H9 (cell line): ENCODE measurements at regions not wholly inside any gene's neighbourhood (a gene's known extent, or its start where the extent isn't known, plus 50 kb on each side); places are given as distances from the start of the nearest gene placed in this dataset.

Experiments used
- DNase-seq: peaks from one replicate; pipeline ENCODE4 v3.0.0-alpha.2; 2017
- H2AFZ ChIP-seq: one replicate; pipeline ENCODE4 v1.6.1; 2013; ENCODE audit warnings: mild to moderate bottlenecking, low read length, control low read depth, moderate library complexity
- H2AK5ac ChIP-seq: 2 replicates; pipeline ENCODE4 v1.6.1; 2013; ENCODE audit warnings: low read length, control low read depth, mixed read lengths; ENCODE audit not compliant: insufficient read length
- H2BK120ac ChIP-seq: one replicate; pipeline ENCODE4 v1.6.1; 2013; ENCODE audit warnings: low read depth, mild to moderate bottlenecking, low read length, control low read depth, inconsistent platforms; ENCODE audit not compliant: poor library complexity, severe bottlenecking
- H2BK12ac ChIP-seq: 2 replicates; pipeline ENCODE4 v1.6.1; 2013; ENCODE audit warnings: low read length, control low read depth, mixed read lengths, low read depth; ENCODE audit not compliant: insufficient read length
- H2BK15ac ChIP-seq: 2 replicates; pipeline ENCODE4 v1.6.1; 2013; ENCODE audit warnings: low read depth, low read length, control low read depth
- H2BK20ac ChIP-seq: one replicate; pipeline ENCODE4 v1.6.1; 2013; ENCODE audit warnings: low read depth, mild to moderate bottlenecking, low read length, control low read depth, inconsistent platforms; ENCODE audit not compliant: poor library complexity, severe bottlenecking
- H2BK5ac ChIP-seq: 2 replicates; pipeline ENCODE4 v1.6.1; 2013; ENCODE audit warnings: low read length, control low read depth, mixed read lengths; ENCODE audit not compliant: insufficient read length
- H3K14ac ChIP-seq: 2 replicates; pipeline ENCODE4 v1.6.1; 2013; ENCODE audit warnings: low read length, control low read depth; ENCODE audit not compliant: insufficient read depth
- H3K18ac ChIP-seq: 2 replicates; pipeline ENCODE4 v1.6.1; 2013; ENCODE audit warnings: low read depth, mild to moderate bottlenecking, mixed read lengths, low read length, control low read depth; ENCODE audit not compliant: insufficient read length
- H3K23ac ChIP-seq: 2 replicates; pipeline ENCODE4 v1.6.1; 2013; ENCODE audit warnings: low read length, control low read depth, mixed read lengths, low read depth; ENCODE audit not compliant: insufficient read length
- H3K23me2 ChIP-seq: 2 replicates; pipeline ENCODE4 v1.6.1; 2013; ENCODE audit warnings: low read depth, mild to moderate bottlenecking, mixed read lengths, low read length, control low read depth; ENCODE audit not compliant: insufficient read length, poor library complexity, severe bottlenecking
- H3K27ac ChIP-seq: 2 replicates; pipeline ENCODE4 v1.5.1; 2013; ENCODE audit warnings: low read length, control low read depth, mixed read lengths, low read depth; ENCODE audit not compliant: insufficient read length
- H3K27me3 ChIP-seq: 2 replicates; pipeline ENCODE4 v1.6.1; 2013; ENCODE audit warnings: low read length, control low read depth, inconsistent platforms; ENCODE audit not compliant: insufficient read depth
- H3K4ac ChIP-seq: 2 replicates; pipeline ENCODE4 v1.6.1; 2013; ENCODE audit warnings: low read depth, mild to moderate bottlenecking, control low read depth, inconsistent platforms, low read length, moderate library complexity
- H3K4me1 ChIP-seq: 2 replicates; pipeline ENCODE4 v1.6.1; 2013; ENCODE audit warnings: low read length, control low read depth, inconsistent platforms; ENCODE audit not compliant: insufficient read depth
- H3K4me2 ChIP-seq: 2 replicates; pipeline ENCODE4 v1.6.1; 2013; ENCODE audit warnings: low read length, control low read depth, mixed read lengths; ENCODE audit not compliant: insufficient read length, insufficient read depth
- H3K56ac ChIP-seq: 2 replicates; pipeline ENCODE4 v1.6.1; 2013; ENCODE audit warnings: low read depth, mild to moderate bottlenecking, mixed read lengths, low read length, control low read depth; ENCODE audit not compliant: insufficient read length
- H3K79me1 ChIP-seq: 2 replicates; pipeline ENCODE4 v1.6.1; 2013; ENCODE audit warnings: low read depth, mild to moderate bottlenecking, moderate library complexity, low read length, control low read depth, inconsistent platforms; ENCODE audit not compliant: insufficient read depth, poor library complexity, severe bottlenecking
- H3K79me2 ChIP-seq: 2 replicates; pipeline ENCODE4 v1.6.1; 2013; ENCODE audit warnings: low read length, control low read depth, inconsistent platforms; ENCODE audit not compliant: insufficient read depth
- H3K9ac ChIP-seq: 2 replicates; pipeline ENCODE4 v1.6.1; 2013; ENCODE audit warnings: low read length, control low read depth, mixed read lengths; ENCODE audit not compliant: insufficient read length; ENCODE audit errors: extremely low read depth
- H3K9me3 ChIP-seq: one replicate; pipeline ENCODE4 v1.6.1; 2013; ENCODE audit warnings: low read depth, low read length, inconsistent platforms; ENCODE audit not compliant: control insufficient read depth
- H3T11ph ChIP-seq: one replicate; pipeline ENCODE4 v1.6.1; 2013; ENCODE audit warnings: mild to moderate bottlenecking, low read length, control low read depth, inconsistent platforms
- H4K20me1 ChIP-seq: one replicate; pipeline ENCODE4 v1.6.1; 2013; ENCODE audit not compliant: control insufficient read depth, insufficient read length, insufficient read depth
- H4K5ac ChIP-seq: 2 replicates; pipeline ENCODE4 v1.6.1; 2013; ENCODE audit warnings: low read depth, mild to moderate bottlenecking, mixed read lengths, low read length, control low read depth; ENCODE audit not compliant: insufficient read length
- H4K8ac ChIP-seq: replicated peaks from 2 replicates; pipeline ENCODE4 v1.6.1; 2013; ENCODE audit warnings: low read length, control low read depth, mixed read lengths, low read depth; ENCODE audit not compliant: insufficient read length
- H4K91ac ChIP-seq: 2 replicates; pipeline ENCODE4 v1.6.1; 2013; ENCODE audit warnings: low read depth, mild to moderate bottlenecking, moderate library complexity, mixed read lengths, low read length, control low read depth; ENCODE audit not compliant: insufficient read length
- H3K27ac Mint-ChIP-seq, 3 experiments: 2 replicates in 2 of 3; 3 replicates in 1 of 3; pipeline ENCODE4 v1.8.0; 2020 to 2021; ENCODE audit warnings: mixed read lengths in 3 of 3, mild to moderate bottlenecking in 1 of 3, moderate library complexity in 1 of 3
- H3K27me3 Mint-ChIP-seq: 2 replicates; pipeline ENCODE4 v1.8.0; 2021; ENCODE audit warnings: low read depth, mild to moderate bottlenecking, moderate library complexity, mixed read lengths
- H3K36me3 Mint-ChIP-seq, 3 experiments: 2 replicates in 2 of 3; 3 replicates in 1 of 3; pipeline ENCODE4 v1.8.0; 2020 to 2021; ENCODE audit warnings: low read depth in 3 of 3, mixed read lengths in 3 of 3; ENCODE audit not compliant: insufficient read depth in 1 of 3
- H3K4me1 Mint-ChIP-seq, 2 experiments: 2 replicates each; pipeline ENCODE4 v1.8.0; 2020; ENCODE audit warnings: mixed read lengths in 2 of 2
- H3K4me3 Mint-ChIP-seq, 2 experiments: 2 replicates in 1 of 2; 3 replicates in 1 of 2; pipeline ENCODE4 v1.8.0; 2020 to 2021; ENCODE audit warnings: mild to moderate bottlenecking in 2 of 2, mixed read lengths in 2 of 2, moderate library complexity in 1 of 2
- H3K9me3 Mint-ChIP-seq, 2 experiments: 2 replicates in 1 of 2; 3 replicates in 1 of 2; pipeline ENCODE4 v1.8.0; 2020; ENCODE audit warnings: mild to moderate bottlenecking in 2 of 2, mixed read lengths in 2 of 2, moderate library complexity in 1 of 2
- CTCF ChIP-seq: fragments of 200-600 bp; sonication (generic); conservative IDR thresholded peaks from 3 replicates; pipeline ENCODE4 v1.8.0; 2021; ENCODE audit warnings: antibody characterized with exemption, mild to moderate bottlenecking
- WGBS: extraction: QIAGEN DNeasy Blood & Tissue Kit; methylation state at CpG from one replicate; pipeline ENCODE4 v1.1.7; 2013; ENCODE audit warnings: missing lambda C conversion rate, low lambda C conversion rate, mixed read lengths; ENCODE audit not compliant: insufficient read length; ENCODE audit errors: extremely low coverage; 5-methylcytosine and 5-hydroxymethylcytosine counted together

- no peak overlapping the region for H3K27ac ChIP-seq
- DNase-seq, result peak; percentile 39
Measured at GRCh38 chr16:76222853-76223252, 54.3 kb upstream of the CNTNAP4 start.

More at GRCh38 chr16:76222853-76223252, 54.3 kb upstream of the CNTNAP4 start:
- H4K91ac ChIP-seq, result no peak overlapping the region
- H3K4me3 Mint-ChIP-seq, result no peak overlapping the region
- H3K4me1 ChIP-seq, result peaks cover 4% of the 10 kb centered on the region; the same call in 1 of the 2 replicates
- H3K79me2 ChIP-seq, result no peaks in the 10 kb centered on the region
- no peak overlapping the region for H3K18ac ChIP-seq
- no peak overlapping the region for H3K14ac ChIP-seq
- H3K23ac ChIP-seq, result no peak overlapping the region
- no peaks in the 10 kb centered on the region for H4K20me1 ChIP-seq
- no peak overlapping the region for H2BK15ac ChIP-seq
- peaks cover 82% of the 10 kb centered on the region for H3K27me3 Mint-ChIP-seq
- H3K9me3 ChIP-seq, result no peaks in the 10 kb centered on the region
- no peak overlapping the region for H4K5ac ChIP-seq
- H3K4ac ChIP-seq, result no peak overlapping the region
- H3K9me3 Mint-ChIP-seq, result no peaks in the 10 kb centered on the region
- H3T11ph ChIP-seq, result no peak overlapping the region
- no peak overlapping the region for H2BK20ac ChIP-seq
- H2BK12ac ChIP-seq, result no peak overlapping the region
- H3K4me1 Mint-ChIP-seq, result peaks cover 19 to 24% of the 10 kb centered on the region in 2 experiments
- H3K56ac ChIP-seq, result no peak overlapping the region
- H2BK5ac ChIP-seq, result no peak overlapping the region
- H3K27me3 ChIP-seq, result peaks cover 28% of the 10 kb centered on the region; the same call in 1 of the 2 replicates
- H2AK5ac ChIP-seq, result no peak overlapping the region
- no peaks in the 10 kb centered on the region for H3K23me2 ChIP-seq
- H2AFZ ChIP-seq, result no peak overlapping the region
- H3K36me3 Mint-ChIP-seq, result no peaks in the 10 kb centered on the region; a peak in 1 of 7 replicates
- no peak overlapping the region for H2BK120ac ChIP-seq
- H3K9ac ChIP-seq, result no peak overlapping the region
- no peak for TF ChIP-seq CTCF
- H3K4me2 ChIP-seq, result no peak overlapping the region
- no peaks in the 10 kb centered on the region for H3K79me1 ChIP-seq
- WGBS, result no CpG with 5 or more reads among the region's 2 CpGs
- H4K8ac ChIP-seq, result no peak overlapping the region
- H3K27ac Mint-ChIP-seq, result no peak overlapping the region
